ENCODE measurements at regions not wholly inside any gene's neighbourhood (a gene's known extent, or its start where the extent isn't known, plus 50 kb on each side); places are given as distances from the start of the nearest gene placed in this dataset.

GRCh38 chr1:55844322-55844721 lies 629.2 kb upstream of the USP24 start:
- DNase-seq = no peak

- no peak for DNase-seq
These were observed 624.5 kb upstream of the USP24 start for GRCh38 chr1:55839626-55840025.

- no peak for DNase-seq
These were observed 624.1 kb upstream of the USP24 start for GRCh38 chr1:55839221-55839620.

- no peak for DNase-seq
These were observed 620.9 kb upstream of the USP24 start for GRCh38 chr1:55836086-55836485.

- no peak for DNase-seq
These were observed 618.4 kb upstream of the USP24 start for GRCh38 chr1:55833529-55834091.

GRCh38 chr1:55831759-55832158 lies 616.6 kb upstream of the USP24 start:
- no peak for DNase-seq

GRCh38 chr1:55828044-55828443 lies 612.9 kb upstream of the USP24 start:
- DNase-seq = no peak

- DNase-seq = no peak
These were observed 612.2 kb upstream of the USP24 start for GRCh38 chr1:55827350-55827749.

- no peak for DNase-seq
These were observed 611.4 kb upstream of the USP24 start for GRCh38 chr1:55826381-55827080.

- no peak for DNase-seq
These were observed 610.3 kb upstream of the USP24 start for GRCh38 chr1:55825461-55825860.

- DNase-seq = no peak
These were observed 609.1 kb upstream of the USP24 start for GRCh38 chr1:55824251-55824640.

GRCh38 chr1:55823541-55824250 lies 608.5 kb upstream of the USP24 start:
- DNase-seq = no peak

- no peak for DNase-seq
These were observed 607.7 kb upstream of the USP24 start for GRCh38 chr1:55822891-55823290.

GRCh38 chr1:55821234-55821633 lies 606.1 kb upstream of the USP24 start:
- no peak for DNase-seq

GRCh38 chr1:55820501-55820900 lies 605.3 kb upstream of the USP24 start:
- DNase-seq = no peak

- DNase-seq = no peak
These were observed 603.8 kb upstream of the USP24 start for GRCh38 chr1:55819011-55819410.

- peak; percentile 1 for DNase-seq
These were observed 601.6 kb upstream of the USP24 start for GRCh38 chr1:55816456-55817426.

- DNase-seq = no peak
These were observed 600.7 kb upstream of the USP24 start for GRCh38 chr1:55815745-55816455.

GRCh38 chr1:55814967-55815366 lies 599.8 kb upstream of the USP24 start:
- DNase-seq = no peak

- no peak for DNase-seq
These were observed 598.5 kb upstream of the USP24 start for GRCh38 chr1:55813618-55814017.

- no peak for DNase-seq
These were observed 597.1 kb upstream of the USP24 start for GRCh38 chr1:55812281-55812680.

GRCh38 chr1:55808263-55808662 lies 593.1 kb upstream of the USP24 start:
- DNase-seq = no peak
